ENCODE measurements at regions not wholly inside any gene's neighbourhood (a gene's known extent, or its start where the extent isn't known, plus 50 kb on each side); places are given as distances from the start of the nearest gene placed in this dataset.

GRCh38 chr1:53405737-53406136 is 53.5 kb upstream of the DMRTB1 start:
- ATAC-seq (ENCODE audit: low FRiP score) = no peak
- no peak overlapping the region for H3K4me3 ChIP-seq (ENCODE audit: low read length in 2 of 2)
- no peaks in the 10 kb centered on the region for H3K36me3 ChIP-seq (ENCODE audit: control insufficient read depth in 1 of 2, insufficient read depth in 2 of 2, low read length in 1 of 2)
- no peaks in the 10 kb centered on the region for H3K27me3 ChIP-seq (ENCODE audit: control insufficient read depth in 1 of 2, insufficient read depth in 2 of 2, low read length in 1 of 2)
- no peak for DNase-seq
- 89 to 90% methylated on average over 7 of the region's 7 CpGs for WGBS, 2 donors
- intact Hi-C loops (cut with DNase I) = no loop called here
- no peak overlapping the region for H3K27ac ChIP-seq (ENCODE audit: low read depth in 1 of 2, low read length in 2 of 2)
- no peaks in the 10 kb centered on the region for H3K9me3 ChIP-seq (ENCODE audit: control insufficient read depth, low read length)
- H3K4me1 ChIP-seq (ENCODE audit: control insufficient read depth in 1 of 2, insufficient read depth in 2 of 2, low read length in 2 of 2) = no peaks in the 10 kb centered on the region

GRCh38 chr1:53406551-53407235 is 52.5 kb upstream of the DMRTB1 start:
- Histone ChIP-seq H3K27ac (ENCODE audit: low read depth in 1 of 2, low read length in 2 of 2) (no peak overlapping the region), H3K27me3 (ENCODE audit: control insufficient read depth in 1 of 2, insufficient read depth in 2 of 2, low read length in 1 of 2) (peaks cover 0 to under 1% of the 10 kb centered on the region in 2 donors), H3K36me3 (ENCODE audit: control insufficient read depth in 1 of 2, insufficient read depth in 2 of 2, low read length in 1 of 2) (no peaks in the 10 kb centered on the region), H3K4me1 (ENCODE audit: control insufficient read depth in 1 of 2, insufficient read depth in 2 of 2, low read length in 2 of 2) (no peaks in the 10 kb centered on the region), H3K9me3 (ENCODE audit: control insufficient read depth, low read length) (no peaks in the 10 kb centered on the region), H3K4me3 (ENCODE audit: low read length in 2 of 2) (no peak overlapping the region)
- WGBS, 2 donors = 83 to 86% methylated on average over 4 of the region's 4 CpGs
- DNase-seq (no peak), ATAC-seq (ENCODE audit: low FRiP score) (no peak)
- intact Hi-C loops (cut with DNase I) = no loop called here

GRCh38 chr1:53408013-53408754 is 51.0 kb upstream of the DMRTB1 start:
- H3K9me3 ChIP-seq (ENCODE audit: control insufficient read depth, low read length) = no peaks in the 10 kb centered on the region
- intact Hi-C loops (cut with DNase I) = no loop called here
- H3K27ac ChIP-seq (ENCODE audit: low read depth in 1 of 2, low read length in 2 of 2) = no peak overlapping the region
- H3K36me3 ChIP-seq (ENCODE audit: control insufficient read depth in 1 of 2, insufficient read depth in 2 of 2, low read length in 1 of 2) = no peaks in the 10 kb centered on the region
- ATAC-seq (ENCODE audit: low FRiP score) (no peak), DNase-seq (no peak)
- H3K27me3 ChIP-seq (ENCODE audit: control insufficient read depth in 1 of 2, insufficient read depth in 2 of 2, low read length in 1 of 2) = peaks cover 0 to 2% of the 10 kb centered on the region in 2 donors
- WGBS, 2 donors = 89 to 92% methylated on average over 6 of the region's 6 CpGs
- H3K4me1 ChIP-seq (ENCODE audit: control insufficient read depth in 1 of 2, insufficient read depth in 2 of 2, low read length in 2 of 2) = no peaks in the 10 kb centered on the region
- no peak overlapping the region for H3K4me3 ChIP-seq (ENCODE audit: low read length in 2 of 2)

- DNase-seq = no peak
- no peak for ATAC-seq (ENCODE audit: low FRiP score)
- WGBS, 2 donors = 82 to 86% methylated on average over 7 of the region's 7 CpGs
- Histone ChIP-seq H3K9me3 (ENCODE audit: control insufficient read depth, low read length) (no peaks in the 10 kb centered on the region), H3K27me3 (ENCODE audit: control insufficient read depth in 1 of 2, insufficient read depth in 2 of 2, low read length in 1 of 2) (peaks cover 0 to 2% of the 10 kb centered on the region in 2 donors), H3K4me1 (ENCODE audit: control insufficient read depth in 1 of 2, insufficient read depth in 2 of 2, low read length in 2 of 2) (no peaks in the 10 kb centered on the region), H3K27ac (ENCODE audit: low read depth in 1 of 2, low read length in 2 of 2) (no peak overlapping the region), H3K36me3 (ENCODE audit: control insufficient read depth in 1 of 2, insufficient read depth in 2 of 2, low read length in 1 of 2) (no peaks in the 10 kb centered on the region), H3K4me3 (ENCODE audit: low read length in 2 of 2) (no peak overlapping the region)
- intact Hi-C loops (cut with DNase I) = no loop called here
Observed at GRCh38 chr1:53408755-53409129, 50.5 kb upstream of the DMRTB1 start.

- Histone ChIP-seq H3K27ac (ENCODE audit: low read depth in 1 of 2, low read length in 2 of 2) (no peak overlapping the region), H3K4me3 (ENCODE audit: low read length in 2 of 2) (no peak overlapping the region), H3K27me3 (ENCODE audit: control insufficient read depth in 1 of 2, insufficient read depth in 2 of 2, low read length in 1 of 2) (peaks cover 0 to 2% of the 10 kb centered on the region in 2 donors), H3K36me3 (ENCODE audit: control insufficient read depth in 1 of 2, insufficient read depth in 2 of 2, low read length in 1 of 2) (no peaks in the 10 kb centered on the region), H3K4me1 (ENCODE audit: control insufficient read depth in 1 of 2, insufficient read depth in 2 of 2, low read length in 2 of 2) (no peaks in the 10 kb centered on the region), H3K9me3 (ENCODE audit: control insufficient read depth, low read length) (no peaks in the 10 kb centered on the region)
- intact Hi-C loops (cut with DNase I) = no loop called here
- ATAC-seq (ENCODE audit: low FRiP score) (no peak), DNase-seq (no peak)
- WGBS, 2 donors = 82 to 85% methylated on average over 7 of the region's 7 CpGs
Observed at GRCh38 chr1:53409233-53409632, 50.0 kb upstream of the DMRTB1 start.
